ENCODE measurements at regions not wholly inside any gene's neighbourhood (a gene's known extent, or its start where the extent isn't known, plus 50 kb on each side); places are given as distances from the start of the nearest gene placed in this dataset.

DNA sequence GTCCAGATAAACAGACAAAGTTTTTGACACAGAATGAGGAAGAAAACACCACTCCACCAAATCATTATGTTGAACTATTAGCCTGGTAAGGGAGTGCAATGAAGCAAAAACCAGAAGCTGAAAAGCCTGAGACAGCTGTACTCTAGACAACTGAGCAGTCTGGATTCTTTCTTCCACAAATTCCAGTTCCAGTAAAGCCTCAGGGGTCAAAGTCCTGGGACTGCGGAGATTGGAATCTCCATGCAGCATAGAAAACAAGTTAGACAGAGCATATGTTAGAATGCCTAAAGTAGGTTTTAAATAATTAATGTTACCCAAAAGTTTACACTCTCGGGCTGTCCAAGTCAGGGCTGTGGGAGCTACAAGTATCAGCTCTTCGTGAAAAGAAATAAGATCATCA, 263.2 kb downstream of the TECRL start:
- H3K4me1 ChIP-seq, result no peaks in the 10 kb centered on the region
- TF ChIP-seq, protein P1, sequence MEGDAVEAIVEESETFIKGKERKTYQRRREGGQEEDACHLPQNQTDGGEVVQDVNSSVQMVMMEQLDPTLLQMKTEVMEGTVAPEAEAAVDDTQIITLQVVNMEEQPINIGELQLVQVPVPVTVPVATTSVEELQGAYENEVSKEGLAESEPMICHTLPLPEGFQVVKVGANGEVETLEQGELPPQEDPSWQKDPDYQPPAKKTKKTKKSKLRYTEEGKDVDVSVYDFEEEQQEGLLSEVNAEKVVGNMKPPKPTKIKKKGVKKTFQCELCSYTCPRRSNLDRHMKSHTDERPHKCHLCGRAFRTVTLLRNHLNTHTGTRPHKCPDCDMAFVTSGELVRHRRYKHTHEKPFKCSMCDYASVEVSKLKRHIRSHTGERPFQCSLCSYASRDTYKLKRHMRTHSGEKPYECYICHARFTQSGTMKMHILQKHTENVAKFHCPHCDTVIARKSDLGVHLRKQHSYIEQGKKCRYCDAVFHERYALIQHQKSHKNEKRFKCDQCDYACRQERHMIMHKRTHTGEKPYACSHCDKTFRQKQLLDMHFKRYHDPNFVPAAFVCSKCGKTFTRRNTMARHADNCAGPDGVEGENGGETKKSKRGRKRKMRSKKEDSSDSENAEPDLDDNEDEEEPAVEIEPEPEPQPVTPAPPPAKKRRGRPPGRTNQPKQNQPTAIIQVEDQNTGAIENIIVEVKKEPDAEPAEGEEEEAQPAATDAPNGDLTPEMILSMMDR (IDR thresholded peaks at IDR 0.05), result no peak
- H3K9me3 ChIP-seq, result peaks cover 0 to 19% of the 10 kb centered on the region in 2 donors
- H3K4me3 ChIP-seq, result no peak overlapping the region
- no peak for DNase-seq (ENCODE audit: low spot score)
- H3K27me3 ChIP-seq, result no peaks in the 10 kb centered on the region
- H3K27ac ChIP-seq, result no peak overlapping the region
- H3K36me3 ChIP-seq, result no peaks in the 10 kb centered on the region

DNA sequence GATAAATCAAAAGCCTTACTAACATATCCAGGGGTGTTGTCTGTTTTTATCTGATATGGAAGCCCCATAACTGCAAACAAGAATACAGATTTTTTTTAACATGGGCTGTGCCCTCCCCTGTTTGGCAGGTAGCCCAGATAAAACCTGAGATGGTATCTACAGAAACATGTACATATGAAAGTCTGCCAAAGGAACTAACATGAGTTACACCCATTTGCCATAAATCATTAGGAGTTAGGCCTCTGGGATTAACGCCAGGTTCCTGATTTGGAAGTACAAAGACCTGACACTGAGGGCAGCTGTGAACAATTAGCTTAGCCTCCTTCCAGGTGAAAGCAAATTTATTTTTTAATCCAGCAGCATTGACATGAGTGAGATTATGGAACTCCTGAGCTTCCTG, 264.3 kb downstream of the TECRL start:
- no peaks in the 10 kb centered on the region for H3K4me1 ChIP-seq
- H3K9me3 ChIP-seq, result peaks cover 0 to 19% of the 10 kb centered on the region in 2 donors
- no peaks in the 10 kb centered on the region for H3K27me3 ChIP-seq
- no peak overlapping the region for H3K4me3 ChIP-seq
- TF ChIP-seq, protein P1 (IDR thresholded peaks at IDR 0.05), result no peak
- H3K36me3 ChIP-seq, result no peaks in the 10 kb centered on the region
- H3K27ac ChIP-seq, result no peak overlapping the region
- no peak for DNase-seq (ENCODE audit: low spot score)

DNA sequence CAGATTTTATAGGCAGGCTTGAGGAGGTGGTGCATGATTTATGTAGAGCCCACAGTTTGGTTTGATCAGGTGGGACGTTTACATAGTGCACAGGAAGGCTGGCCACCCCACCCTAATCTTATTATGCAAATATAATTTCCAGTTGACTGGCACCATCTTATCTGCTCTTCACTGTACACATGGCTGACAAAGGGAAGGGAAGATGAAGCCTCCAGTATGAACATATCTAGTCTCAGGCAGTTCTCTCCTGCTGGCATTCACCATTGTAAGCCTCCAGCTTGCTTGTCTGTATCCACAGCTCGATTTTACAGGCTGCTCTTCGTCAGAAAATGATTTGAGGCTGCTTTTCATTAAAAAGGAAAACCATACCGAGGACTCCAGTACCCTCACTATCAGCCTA, 278.3 kb downstream of the TECRL start:
- no peak for DNase-seq (ENCODE audit: low spot score)
- Histone ChIP-seq H3K27ac (no peak overlapping the region), H3K27me3 (no peaks in the 10 kb centered on the region), H3K4me3 (no peak overlapping the region), H3K36me3 (no peaks in the 10 kb centered on the region), H3K4me1 (no peaks in the 10 kb centered on the region), H3K9me3 (no peaks in the 10 kb centered on the region)
- TF ChIP-seq, protein P1 (IDR thresholded peaks at IDR 0.05), result no peak

DNA sequence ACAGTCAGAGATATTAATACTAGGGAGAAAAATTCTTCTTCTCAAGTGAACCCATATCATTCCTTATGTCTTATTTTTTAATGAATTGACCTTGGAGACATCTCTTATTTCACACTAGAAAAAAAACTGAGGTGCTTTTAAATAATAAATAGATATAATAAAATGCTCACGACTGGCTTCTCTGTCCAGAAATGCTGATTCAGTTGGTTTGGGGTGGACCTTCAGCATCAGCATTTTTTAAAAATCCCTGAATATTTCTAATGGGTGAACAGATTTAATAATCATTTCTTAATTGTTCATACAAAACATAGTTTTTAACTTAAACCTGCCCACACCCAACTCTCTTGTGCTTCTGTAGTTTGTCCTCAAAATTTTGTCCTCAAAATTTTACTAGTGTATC, 283.9 kb downstream of the TECRL start:
- no peaks in the 10 kb centered on the region for H3K4me1 ChIP-seq
- no peaks in the 10 kb centered on the region for H3K36me3 ChIP-seq
- no peak for DNase-seq (ENCODE audit: low spot score)
- TF ChIP-seq, protein P1 (IDR thresholded peaks at IDR 0.05), result no peak
- no peaks in the 10 kb centered on the region for H3K27me3 ChIP-seq
- H3K27ac ChIP-seq, result no peak overlapping the region
- H3K9me3 ChIP-seq, result peaks cover 4 to 5% of the 10 kb centered on the region in 2 donors
- no peak overlapping the region for H3K4me3 ChIP-seq

DNA sequence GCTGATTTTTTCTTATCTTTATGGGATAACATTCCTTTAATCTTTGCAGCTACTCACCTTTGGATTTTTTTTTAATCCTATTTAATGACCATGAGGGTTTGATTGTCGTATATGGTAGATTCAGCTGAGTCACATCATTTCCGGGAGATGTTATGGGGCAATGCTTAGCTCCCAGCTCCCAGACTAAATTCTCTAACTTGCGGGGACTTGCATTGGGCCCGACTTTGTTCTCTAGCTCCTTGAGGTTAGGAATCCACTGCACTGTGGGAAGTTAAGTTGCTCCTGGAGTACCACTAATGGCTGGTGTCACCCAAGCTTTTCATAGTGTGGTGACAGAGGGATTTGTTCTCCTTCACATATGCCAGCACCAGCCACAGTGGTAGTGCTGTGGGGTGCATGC, 287.4 kb downstream of the TECRL start:
- Histone ChIP-seq H3K27me3 (no peaks in the 10 kb centered on the region), H3K4me3 (no peak overlapping the region), H3K9me3 (peaks cover 4 to 7% of the 10 kb centered on the region in 2 donors), H3K36me3 (no peaks in the 10 kb centered on the region), H3K4me1 (no peaks in the 10 kb centered on the region), H3K27ac (no peak overlapping the region)
- TF ChIP-seq, protein P1 (IDR thresholded peaks at IDR 0.05), result no peak
- no peak for DNase-seq (ENCODE audit: low spot score)

DNA sequence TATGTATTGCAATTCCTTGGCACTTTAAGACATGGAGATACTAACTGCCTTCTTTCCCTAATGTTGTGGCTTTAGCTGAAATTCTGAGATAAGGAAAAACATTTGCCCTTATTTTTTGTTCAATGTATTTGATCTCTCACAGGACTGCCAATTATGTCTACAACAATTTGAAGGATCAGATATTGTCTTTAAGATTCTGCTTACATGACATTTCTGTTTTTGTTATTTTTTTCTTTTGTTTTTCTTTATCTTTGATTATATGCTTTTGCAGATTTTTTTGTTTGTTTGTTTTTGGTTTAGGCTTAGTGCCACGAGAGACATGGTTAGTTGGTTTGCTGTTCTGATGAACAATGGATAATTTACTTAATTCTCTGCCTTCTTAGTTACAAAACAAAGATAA, 303.3 kb downstream of the TECRL start:
- DNase-seq (ENCODE audit: low spot score), result no peak
- Histone ChIP-seq H3K4me1 (no peaks in the 10 kb centered on the region), H3K27me3 (no peaks in the 10 kb centered on the region), H3K9me3 (no peaks in the 10 kb centered on the region), H3K36me3 (no peaks in the 10 kb centered on the region), H3K4me3 (no peak overlapping the region), H3K27ac (no peak overlapping the region)
- TF ChIP-seq, protein P1 (IDR thresholded peaks at IDR 0.05), result no peak
